Endothelial cell of umbilical vein (primary cell): ENCODE measurements at regions not wholly inside any gene's neighbourhood (a gene's known extent, or its start where the extent isn't known, plus 50 kb on each side); places are given as distances from the start of the nearest gene placed in this dataset.

Experiments
- BruUV-seq: library from RNA; stranded (reverse); fragments of 400-500 nt; replicated peaks from 2 replicates; lab custom pipeline; 2021; lab: Mats Ljungman, UMichigan
- CTCF ChIA-PET: fragments of 300-600, 350-600 bp; sonication (Branson Sonifier 250); formaldehyde crosslinking; loops from one replicate; lab custom pipeline; 2021; ENCODE audit warnings: antibody characterized with exemption, inconsistent platforms; lab: Charles Lee
- POLR2A ChIA-PET: fragments of 300-600, 350-600 bp; sonication (Branson Sonifier 250); formaldehyde crosslinking; loops from one replicate; lab custom pipeline; 2021; ENCODE audit warnings: antibody characterized with exemption, inconsistent platforms; lab: Charles Lee
- DNase-seq: peaks from one replicate; pipeline ENCODE4 v3.0.0-alpha.2; 2011; ENCODE audit warnings: low read depth, low spot score
- FAIRE-seq: peaks from 2 replicates; lab custom pipeline; 2011; peaks lifted over from hg19 to GRCh38; lab: Jason Lieb, UNC
- H2AFZ ChIP-seq: 2 replicates; pipeline ENCODE4 v1.6.0; 2012; ENCODE audit warnings: low read depth, low read length, control low read depth, inconsistent platforms
- H3K27ac ChIP-seq: 2 replicates; pipeline ENCODE4 v1.5.1; 2011; ENCODE audit warnings: low read depth, mild to moderate bottlenecking, control low read depth, low read length, moderate library complexity; ENCODE audit not compliant: insufficient read depth
- H3K27me3 ChIP-seq, 2 experiments: 2 replicates each; pipeline versions ENCODE4 v1.6.0 to v1.6.1; 2011; ENCODE audit warnings: low read length in 2 of 2, mixed read lengths in 1 of 2; ENCODE audit not compliant: control insufficient read depth in 2 of 2, insufficient read depth in 2 of 2
- H3K36me3 ChIP-seq, 2 experiments: 2 replicates in 1 of 2; 3 replicates in 1 of 2; pipeline ENCODE4 v1.5.1; 2011; ENCODE audit warnings: low read length in 2 of 2, mild to moderate bottlenecking in 1 of 2, moderate library complexity in 1 of 2; ENCODE audit not compliant: control insufficient read depth in 2 of 2, insufficient read depth in 2 of 2; ENCODE audit errors: extremely low read depth in 1 of 2
- H3K4me1 ChIP-seq: 3 replicates; pipeline ENCODE4 v1.5.1; 2011; ENCODE audit warnings: mild to moderate bottlenecking, low read length; ENCODE audit not compliant: control insufficient read depth, insufficient read depth; ENCODE audit errors: extremely low read depth
- H3K4me2 ChIP-seq: 2 replicates; pipeline ENCODE4 v1.6.1; 2011; ENCODE audit warnings: low read length, control low read depth, mixed read lengths; ENCODE audit not compliant: insufficient read depth
- H3K4me3 ChIP-seq, 3 experiments: fragments of 200-600 bp in 1 of 3; sonication (generic), shearing (Covaris generic) in 1 of 3; replicated peaks in 1 of 3; 2 replicates each; pipeline ENCODE4 v1.5.1; 2011 to 2016; ENCODE audit warnings: control low read depth in 3 of 3, low read length in 3 of 3, mild to moderate bottlenecking in 2 of 3, inconsistent platforms in 1 of 3, low read depth in 1 of 3, moderate library complexity in 1 of 3; ENCODE audit not compliant: insufficient read depth in 1 of 3
- H3K79me2 ChIP-seq: 2 replicates; pipeline ENCODE4 v1.6.0; 2012; ENCODE audit warnings: low read length, inconsistent platforms; ENCODE audit not compliant: control insufficient read depth, insufficient read depth
- H3K9ac ChIP-seq: replicated peaks from 2 replicates; pipeline ENCODE3; 2011; ENCODE audit warnings: low read length, control low read depth; ENCODE audit not compliant: insufficient read depth; ENCODE audit errors: extremely low read depth
- H3K9me1 ChIP-seq: replicated peaks from 3 replicates; pipeline ENCODE4 v1.6.0; 2011; ENCODE audit warnings: mild to moderate bottlenecking, low read length; ENCODE audit not compliant: control insufficient read depth, insufficient read depth; ENCODE audit errors: extremely low read depth
- H3K9me3 ChIP-seq: replicated peaks from 2 replicates; pipeline ENCODE4 v1.5.1; 2012; ENCODE audit warnings: low read length, inconsistent platforms; ENCODE audit not compliant: control insufficient read depth, insufficient read depth
- H4K20me1 ChIP-seq: replicated peaks from 2 replicates; pipeline ENCODE3; 2011; ENCODE audit warnings: mild to moderate bottlenecking, low read length; ENCODE audit not compliant: control insufficient read depth, insufficient read depth; ENCODE audit errors: extremely low read depth
- CTCF ChIP-seq, 2 donors: IDR thresholded peaks; 1 replicate in 1 of 2; 2 replicates in 1 of 2; pipeline ENCODE4 v1.5.1; 2011; ENCODE audit warnings: low read length in 2 of 2, mild to moderate bottlenecking in 2 of 2, moderate library complexity in 2 of 2, control low read depth in 1 of 2, inconsistent platforms in 1 of 2, low read depth in 1 of 2; ENCODE audit not compliant: insufficient read depth in 1 of 2; ENCODE audit errors: extremely low read depth in 1 of 2
- EZH2 ChIP-seq: IDR thresholded peaks from 2 replicates; pipeline ENCODE4 v1.6.1; 2012; ENCODE audit warnings: borderline replicate concordance, low read depth, mild to moderate bottlenecking, moderate library complexity, low read length, inconsistent platforms; ENCODE audit not compliant: severe bottlenecking
- FOS ChIP-seq: IDR thresholded peaks from 2 replicates; pipeline ENCODE4 v1.6.1; 2011; ENCODE audit warnings: mild to moderate bottlenecking, low read length, moderate library complexity, borderline replicate concordance; ENCODE audit not compliant: insufficient read depth
- GATA2 ChIP-seq: IDR thresholded peaks from 2 replicates; pipeline ENCODE4 v1.7.0; 2011; ENCODE audit warnings: low read depth, mild to moderate bottlenecking, moderate library complexity, mixed read lengths, low read length; ENCODE audit not compliant: insufficient read length, insufficient read depth
- JUN ChIP-seq: IDR thresholded peaks from 2 replicates; pipeline ENCODE4 v1.6.1; 2011; ENCODE audit warnings: borderline replicate concordance, low read depth; ENCODE audit not compliant: insufficient read length, insufficient read depth
- MAX ChIP-seq: IDR thresholded peaks from 2 replicates; pipeline ENCODE4 v1.6.1; 2011; ENCODE audit not compliant: insufficient read depth, insufficient read length
- MYC ChIP-seq: IDR thresholded peaks from one replicate; pipeline ENCODE4 v1.6.1; 2011; ENCODE audit warnings: mild to moderate bottlenecking, low read depth, low read length
- POLR2A ChIP-seq: IDR thresholded peaks from 2 replicates; pipeline ENCODE4 v1.6.1; 2012; ENCODE audit warnings: low read depth, mild to moderate bottlenecking, control low read depth, low read length
- dilution Hi-C: fragments of 300-500 bp; cut with MboI; formaldehyde crosslinking; loops from one replicate; pipeline ENCODE4 v1.15.0; 2019; ENCODE audit warnings: low sequenced_read_pairs; ENCODE audit not compliant: extremely low pct_ligation_motif_present
- intact Hi-C: fragments of 100-400 bp; cut with micrococcal nuclease; formaldehyde crosslinking; loops from one replicate; pipeline ENCODE4 v1.10.0; 2022

GRCh38 chr14:29030121-29030520 is 263.5 kb downstream of the FOXG1 start:
- Histone ChIP-seq H3K79me2 (no peaks in the 10 kb centered on the region), H3K4me3 (no peak overlapping the region)
- dilution Hi-C loops: no loop called here

More at GRCh38 chr14:29030121-29030520, 263.5 kb downstream of the FOXG1 start:
- no peaks in the 10 kb centered on the region for H3K27me3 ChIP-seq
- no peaks in the 10 kb centered on the region for H4K20me1 ChIP-seq
- H2AFZ ChIP-seq: no peak overlapping the region
- H3K9me3 ChIP-seq: no peaks in the 10 kb centered on the region
- no peak for FAIRE-seq
- ChIA-PET CTCF (interaction anchor here (1.8 kb wide), 1 partner anchor 491 kb away, joined by 4 read pairs; no protein-coding TSS in a partner anchor), POLR2A (no interaction called here)
- BruUV-seq: no TSS peak
- no peaks in the 10 kb centered on the region for H3K4me1 ChIP-seq
- H3K9me1 ChIP-seq: no peaks in the 10 kb centered on the region
- intact Hi-C loops: no loop called here
- no peak overlapping the region for H3K9ac ChIP-seq
- H3K36me3 ChIP-seq: no peaks in the 10 kb centered on the region
- H3K4me2 ChIP-seq: no peak overlapping the region
- no peak for TF ChIP-seq FOS
- TF ChIP-seq EZH2: no peak
- TF ChIP-seq JUN: no peak
- TF ChIP-seq GATA2: no peak
- no peak for TF ChIP-seq MYC
- no peak for TF ChIP-seq MAX
- TF ChIP-seq CTCF (IDR thresholded peaks at IDR 0.05; ENCODE audit: extremely low read depth in 1 of 2, insufficient read depth in 1 of 2, low read depth in 1 of 2, low read length in 2 of 2): no peak
- no peak for TF ChIP-seq POLR2A
- DNase-seq: no peak
- no peak overlapping the region for H3K27ac ChIP-seq
